Progenitor cell of endocrine pancreas (in vitro differentiated cells): ENCODE measurements at regions not wholly inside any gene's neighbourhood (a gene's known extent, or its start where the extent isn't known, plus 50 kb on each side); places are given as distances from the start of the nearest gene placed in this dataset.

ENCODE experiments used
- DNase-seq: peaks from one replicate; pipeline ENCODE4 v3.0.0; 2021; ENCODE audit warnings: low spot score; ENCODE audit not compliant: unreplicated experiment
- H3K27ac Mint-ChIP-seq: 2 replicates; pipeline ENCODE4 v1.8.0; 2021; ENCODE audit warnings: mild to moderate bottlenecking, moderate library complexity, mixed read lengths
- H3K27me3 Mint-ChIP-seq: 2 replicates; pipeline ENCODE4 v1.8.0; 2021; ENCODE audit warnings: mixed read lengths
- H3K36me3 Mint-ChIP-seq: 2 replicates; pipeline ENCODE4 v1.8.0; 2022; ENCODE audit warnings: mixed read lengths; ENCODE audit not compliant: insufficient read depth
- H3K4me1 Mint-ChIP-seq: 2 replicates; pipeline ENCODE4 v1.8.0; 2021; ENCODE audit warnings: low read depth, mixed read lengths
- H3K4me3 Mint-ChIP-seq: 2 replicates; pipeline ENCODE4 v1.8.0; 2021; ENCODE audit warnings: low read depth, mild to moderate bottlenecking, moderate library complexity, mixed read lengths
- H3K9me3 Mint-ChIP-seq: 2 replicates; pipeline ENCODE4 v1.8.0; 2021; ENCODE audit warnings: low read depth, mixed read lengths
- CTCF ChIP-seq: fragments of 200-600 bp; sonication (generic); IDR thresholded peaks from one replicate; pipeline ENCODE4 v1.5.0; 2021; ENCODE audit warnings: antibody characterized with exemption, mild to moderate bottlenecking; ENCODE audit not compliant: unreplicated experiment

GRCh38 chr15:56788359-56788758, 55.0 kb upstream of the ZNF280D start:
- Mint-ChIP-seq H3K4me1 (no peaks in the 10 kb centered on the region), H3K27me3 (no peaks in the 10 kb centered on the region), H3K9me3 (peaks cover 23% of the 10 kb centered on the region), H3K27ac (no peak overlapping the region), H3K4me3 (no peak overlapping the region), H3K36me3 (no peaks in the 10 kb centered on the region)
- no peak for DNase-seq
- TF ChIP-seq CTCF, result no peak

- Mint-ChIP-seq H3K36me3 (no peaks in the 10 kb centered on the region), H3K4me3 (no peak overlapping the region), H3K9me3 (peaks cover 11% of the 10 kb centered on the region), H3K27me3 (no peaks in the 10 kb centered on the region), H3K27ac (no peak overlapping the region), H3K4me1 (no peaks in the 10 kb centered on the region)
- no peak for TF ChIP-seq CTCF
- no peak for DNase-seq
Observed at GRCh38 chr15:56786966-56787365, 53.7 kb upstream of the ZNF280D start.

GRCh38 chr15:56783857-56784661, 50.8 kb upstream of the ZNF280D start:
- Mint-ChIP-seq H3K4me1 (no peaks in the 10 kb centered on the region), H3K27me3 (no peaks in the 10 kb centered on the region), H3K9me3 (peaks cover 16% of the 10 kb centered on the region), H3K4me3 (no peak overlapping the region), H3K27ac (no peak overlapping the region), H3K36me3 (peaks cover 2% of the 10 kb centered on the region)
- no peak for TF ChIP-seq CTCF
- no peak for DNase-seq

GRCh38 chr15:56783156-56783856, 50.0 kb upstream of the ZNF280D start:
- DNase-seq, result no peak
- no peak overlapping the region for H3K27ac Mint-ChIP-seq
- H3K4me1 Mint-ChIP-seq, result no peaks in the 10 kb centered on the region
- no peak for TF ChIP-seq CTCF
- H3K9me3 Mint-ChIP-seq, result peaks cover 8% of the 10 kb centered on the region
- no peaks in the 10 kb centered on the region for H3K27me3 Mint-ChIP-seq
- H3K36me3 Mint-ChIP-seq, result peaks cover 2% of the 10 kb centered on the region
- H3K4me3 Mint-ChIP-seq, result no peak overlapping the region
